CD4-positive, alpha-beta T cell treated with Interleukin-17A for 4 hours (primary cell): ENCODE measurements at regions not wholly inside any gene's neighbourhood (a gene's known extent, or its start where the extent isn't known, plus 50 kb on each side); places are given as distances from the start of the nearest gene placed in this dataset.
"Not testable (repeated sequence)": the region's sequence is repeated elsewhere in the genome, so short reads cannot be mapped to it uniquely, and the experiment has no call there.

Experiments
- DNase-seq: peaks from one replicate; pipeline ENCODE4 v3.0.0-alpha.2; 2020; ENCODE audit warnings: mixed read lengths

- no peak for DNase-seq
Measured at GRCh38 chr5:15333091-15333490, 166.9 kb upstream of the FBXL7 start.

- DNase-seq = no peak
Measured at GRCh38 chr5:15326932-15327331, 173.0 kb upstream of the FBXL7 start.

- no peak for DNase-seq
Measured at GRCh38 chr5:15326471-15326870, 173.5 kb upstream of the FBXL7 start.

GRCh38 chr5:15322421-15322820 is 177.6 kb upstream of the FBXL7 start:
- no peak for DNase-seq

- no peak for DNase-seq
Measured at GRCh38 chr5:15321776-15322175, 178.2 kb upstream of the FBXL7 start.

GRCh38 chr5:15320871-15321270 is 179.1 kb upstream of the FBXL7 start:
- DNase-seq = no peak

GRCh38 chr5:15304914-15305834 is 194.8 kb upstream of the FBXL7 start:
- no peak for DNase-seq

- no peak for DNase-seq
Measured at GRCh38 chr5:15304066-15304731, 195.8 kb upstream of the FBXL7 start.

GRCh38 chr5:15300141-15300540 is 199.8 kb upstream of the FBXL7 start:
- DNase-seq = no peak

GRCh38 chr5:15290953-15291352 is 209.0 kb upstream of the FBXL7 start:
- DNase-seq = no peak

GRCh38 chr5:15286650-15287049 is 213.3 kb upstream of the FBXL7 start:
- no peak for DNase-seq

GRCh38 chr5:15285901-15286583 is 213.9 kb upstream of the FBXL7 start:
- no peak for DNase-seq

- DNase-seq = no peak
Measured at GRCh38 chr5:15284706-15285105, 215.3 kb upstream of the FBXL7 start.

GRCh38 chr5:15283076-15283475 is 216.9 kb upstream of the FBXL7 start:
- DNase-seq = no peak

GRCh38 chr5:15282611-15283010 is 217.4 kb upstream of the FBXL7 start:
- no peak for DNase-seq

GRCh38 chr5:15271596-15271995 is 228.4 kb upstream of the FBXL7 start:
- DNase-seq = not testable (repeated sequence)

- no peak for DNase-seq
Measured at GRCh38 chr5:15267966-15268365, 232.0 kb upstream of the FBXL7 start.

- DNase-seq = no peak
Measured at GRCh38 chr5:15266841-15267240, 233.1 kb upstream of the FBXL7 start.

GRCh38 chr5:15266229-15266628 is 233.8 kb upstream of the FBXL7 start:
- no peak for DNase-seq

- DNase-seq = no peak
Measured at GRCh38 chr5:15263942-15264341, 236.0 kb upstream of the FBXL7 start.

GRCh38 chr5:15263406-15263805 is 236.6 kb upstream of the FBXL7 start:
- DNase-seq = no peak

- DNase-seq = no peak
Measured at GRCh38 chr5:15261269-15261995, 238.5 kb upstream of the FBXL7 start.
